ENCODE measurements at regions not wholly inside any gene's neighbourhood (a gene's known extent, or its start where the extent isn't known, plus 50 kb on each side); places are given as distances from the start of the nearest gene placed in this dataset.

GRCh38 chr3:44026220-44026865 lies 215.3 kb upstream of the TOPAZ1 start:
- no peak for DNase-seq

- no peak for DNase-seq
These were observed 212.6 kb upstream of the TOPAZ1 start for GRCh38 chr3:44029100-44029499.

GRCh38 chr3:44030285-44030684 lies 211.4 kb upstream of the TOPAZ1 start:
- DNase-seq, result no peak

- DNase-seq, result no peak
These were observed 210.9 kb upstream of the TOPAZ1 start for GRCh38 chr3:44030687-44031305.

GRCh38 chr3:44031387-44032380 lies 210.0 kb upstream of the TOPAZ1 start:
- no peak for DNase-seq

- DNase-seq, result no peak
These were observed 209.2 kb upstream of the TOPAZ1 start for GRCh38 chr3:44032487-44032886.

GRCh38 chr3:44033123-44033522 lies 208.6 kb upstream of the TOPAZ1 start:
- DNase-seq, result no peak

GRCh38 chr3:44036850-44037249 lies 204.8 kb upstream of the TOPAZ1 start:
- no peak for DNase-seq

GRCh38 chr3:44039006-44039405 lies 202.7 kb upstream of the TOPAZ1 start:
- DNase-seq, result no peak

- no peak for DNase-seq
These were observed 200.0 kb upstream of the TOPAZ1 start for GRCh38 chr3:44041726-44042125.

GRCh38 chr3:44042772-44043171 lies 198.9 kb upstream of the TOPAZ1 start:
- DNase-seq, result no peak

GRCh38 chr3:44045476-44046275 lies 196.0 kb upstream of the TOPAZ1 start:
- no peak for DNase-seq

GRCh38 chr3:44047796-44048195 lies 193.9 kb upstream of the TOPAZ1 start:
- no peak for DNase-seq

- DNase-seq, result no peak
These were observed 193.3 kb upstream of the TOPAZ1 start for GRCh38 chr3:44048196-44048924.

GRCh38 chr3:44048949-44049348 lies 192.7 kb upstream of the TOPAZ1 start:
- no peak for DNase-seq

GRCh38 chr3:44050101-44050500 lies 191.6 kb upstream of the TOPAZ1 start:
- DNase-seq, result no peak

- no peak for DNase-seq
These were observed 190.8 kb upstream of the TOPAZ1 start for GRCh38 chr3:44050867-44051266.

GRCh38 chr3:44055951-44056350 lies 185.7 kb upstream of the TOPAZ1 start:
- DNase-seq, result no peak

GRCh38 chr3:44056446-44057240 lies 185.0 kb upstream of the TOPAZ1 start:
- no peak for DNase-seq

- DNase-seq, result no peak
These were observed 183.4 kb upstream of the TOPAZ1 start for GRCh38 chr3:44058022-44058867.

All from left hindlimb (tissue), 1 donor.